ENCODE measurements at regions not wholly inside any gene's neighbourhood (a gene's known extent, or its start where the extent isn't known, plus 50 kb on each side); places are given as distances from the start of the nearest gene placed in this dataset.
"Not testable (repeated sequence)": the region's sequence is repeated elsewhere in the genome, so short reads cannot be mapped to it uniquely, and the experiment has no call there.

DNA sequence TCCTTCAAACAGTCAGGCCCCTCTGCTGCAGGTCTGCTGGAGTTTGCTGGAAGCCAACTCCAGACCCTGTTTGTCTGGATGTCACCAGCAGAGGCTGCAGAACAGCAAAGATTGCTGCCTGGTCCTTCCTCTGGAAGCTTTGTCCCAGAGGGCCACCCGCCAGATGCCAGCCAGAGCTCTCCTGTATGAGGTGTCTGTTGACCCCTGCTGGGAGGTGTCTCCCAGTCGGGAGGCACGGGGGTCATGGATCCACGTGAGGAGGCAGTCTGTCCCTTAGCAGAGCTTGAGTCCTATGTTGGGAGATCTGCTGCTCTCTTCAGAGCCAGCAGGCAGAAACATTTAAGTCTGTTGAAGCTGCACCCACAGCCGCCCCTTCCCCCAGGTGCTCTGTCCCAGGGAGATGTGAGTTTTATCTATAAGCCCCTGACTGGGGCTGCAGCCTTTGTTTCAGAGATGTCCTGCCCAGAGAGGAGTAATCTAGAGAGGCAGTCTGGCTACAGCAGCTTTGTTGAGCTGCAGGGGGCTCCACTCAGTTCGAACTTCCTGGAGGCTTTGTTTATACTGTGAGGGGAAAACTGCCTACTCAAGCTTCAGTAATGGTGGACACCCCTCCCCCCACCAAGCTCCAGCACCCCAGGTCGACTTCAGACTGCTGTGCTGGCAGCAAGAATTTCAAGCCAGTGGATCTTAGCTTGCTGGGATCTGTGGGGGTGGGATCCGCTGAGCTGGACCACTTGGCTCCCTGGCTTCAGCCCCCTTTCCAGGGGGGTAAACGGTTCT is 72.1 kb downstream of the OGFRL1 start:
- 37 to 88% methylated on average over 2 to 4 of the region's 9 CpGs for WGBS, 2 donors
- H3K4me1 ChIP-seq; H3K9me3 ChIP-seq; H3K27me3 ChIP-seq; intact Hi-C loops (cut with DNase I); H3K4me3 ChIP-seq; H3K27ac ChIP-seq; H3K36me3 ChIP-seq; DNase-seq: not testable (repeated sequence)

DNA sequence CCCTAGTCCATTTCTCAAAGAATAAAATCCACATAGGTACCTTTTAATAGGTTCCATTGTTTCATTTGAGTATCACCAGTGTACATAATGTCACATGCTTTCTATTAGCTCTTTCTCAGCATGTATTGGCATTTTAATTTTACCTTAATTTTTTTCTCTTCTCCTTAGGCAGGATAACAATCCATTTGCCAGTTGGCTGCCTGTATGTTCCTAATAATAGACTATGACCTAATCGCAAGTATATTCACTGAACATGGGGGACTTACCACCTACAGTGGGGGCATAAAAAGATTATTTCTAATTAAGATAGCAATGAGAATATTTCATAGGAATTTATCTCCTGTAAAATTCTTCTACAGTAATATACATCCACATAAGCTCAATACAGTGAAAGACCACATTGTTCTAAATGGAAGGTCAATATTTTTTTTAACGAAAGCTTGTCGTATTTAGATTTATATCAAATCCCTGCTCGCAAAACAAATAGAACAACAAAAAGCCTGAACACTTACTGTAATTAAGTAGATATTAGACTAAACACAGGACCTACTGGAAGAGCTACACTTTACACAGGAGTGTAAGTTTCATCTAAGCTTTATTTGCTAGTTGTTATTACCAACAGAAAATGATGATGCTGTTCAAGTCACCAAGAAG is 76.4 kb downstream of the OGFRL1 start:
- no peak for DNase-seq
- intact Hi-C loops (cut with DNase I), result no loop called here
- Histone ChIP-seq H3K27me3 (no peaks in the 10 kb centered on the region), H3K27ac (no peak overlapping the region), H3K36me3 (no peaks in the 10 kb centered on the region), H3K4me3 (no peak overlapping the region), H3K9me3 (no peaks in the 10 kb centered on the region), H3K4me1 (peaks cover 0 to 20% (median 5%) of the 10 kb centered on the region in 3 donors)
- TF ChIP-seq POLR2A (IDR thresholded peaks at IDR 0.05), result no peak
- TF ChIP-seq, protein P1, sequence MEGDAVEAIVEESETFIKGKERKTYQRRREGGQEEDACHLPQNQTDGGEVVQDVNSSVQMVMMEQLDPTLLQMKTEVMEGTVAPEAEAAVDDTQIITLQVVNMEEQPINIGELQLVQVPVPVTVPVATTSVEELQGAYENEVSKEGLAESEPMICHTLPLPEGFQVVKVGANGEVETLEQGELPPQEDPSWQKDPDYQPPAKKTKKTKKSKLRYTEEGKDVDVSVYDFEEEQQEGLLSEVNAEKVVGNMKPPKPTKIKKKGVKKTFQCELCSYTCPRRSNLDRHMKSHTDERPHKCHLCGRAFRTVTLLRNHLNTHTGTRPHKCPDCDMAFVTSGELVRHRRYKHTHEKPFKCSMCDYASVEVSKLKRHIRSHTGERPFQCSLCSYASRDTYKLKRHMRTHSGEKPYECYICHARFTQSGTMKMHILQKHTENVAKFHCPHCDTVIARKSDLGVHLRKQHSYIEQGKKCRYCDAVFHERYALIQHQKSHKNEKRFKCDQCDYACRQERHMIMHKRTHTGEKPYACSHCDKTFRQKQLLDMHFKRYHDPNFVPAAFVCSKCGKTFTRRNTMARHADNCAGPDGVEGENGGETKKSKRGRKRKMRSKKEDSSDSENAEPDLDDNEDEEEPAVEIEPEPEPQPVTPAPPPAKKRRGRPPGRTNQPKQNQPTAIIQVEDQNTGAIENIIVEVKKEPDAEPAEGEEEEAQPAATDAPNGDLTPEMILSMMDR (IDR thresholded peaks at IDR 0.05), result no peak
- WGBS, 2 donors, result 90 to 94% methylated on average over 4 of the region's 4 CpGs

GRCh38 chr6:71367756-71368155 is 79.1 kb downstream of the OGFRL1 start:
- Histone ChIP-seq H3K36me3 (no peaks in the 10 kb centered on the region), H3K4me3 (no peak overlapping the region), H3K4me1 (peaks cover 0 to 20% (median 5%) of the 10 kb centered on the region in 3 donors), H3K9me3 (no peaks in the 10 kb centered on the region), H3K27me3 (no peaks in the 10 kb centered on the region), H3K27ac (no peak overlapping the region)
- TF ChIP-seq POLR2A (IDR thresholded peaks at IDR 0.05), result no peak
- TF ChIP-seq, protein P1 (IDR thresholded peaks at IDR 0.05), result no peak
- no peak for DNase-seq
- intact Hi-C loops (cut with DNase I), result no loop called here
- 46 to 65% methylated on average over 2 to 3 of the region's 3 CpGs for WGBS, 2 donors

GRCh38 chr6:71368284-71368683 is 79.7 kb downstream of the OGFRL1 start:
- no peak for TF ChIP-seq POLR2A (IDR thresholded peaks at IDR 0.05)
- TF ChIP-seq, protein P1 (IDR thresholded peaks at IDR 0.05), result no peak
- Histone ChIP-seq H3K4me3 (no peak overlapping the region), H3K9me3 (no peaks in the 10 kb centered on the region), H3K4me1 (peaks cover 0 to 20% (median 5%) of the 10 kb centered on the region in 3 donors), H3K27ac (no peak overlapping the region), H3K36me3 (no peaks in the 10 kb centered on the region), H3K27me3 (no peaks in the 10 kb centered on the region)
- 64 to 70% methylated on average over 2 of the region's 2 CpGs for WGBS, 2 donors
- DNase-seq, result no peak
- intact Hi-C loops (cut with DNase I), result no loop called here

DNA sequence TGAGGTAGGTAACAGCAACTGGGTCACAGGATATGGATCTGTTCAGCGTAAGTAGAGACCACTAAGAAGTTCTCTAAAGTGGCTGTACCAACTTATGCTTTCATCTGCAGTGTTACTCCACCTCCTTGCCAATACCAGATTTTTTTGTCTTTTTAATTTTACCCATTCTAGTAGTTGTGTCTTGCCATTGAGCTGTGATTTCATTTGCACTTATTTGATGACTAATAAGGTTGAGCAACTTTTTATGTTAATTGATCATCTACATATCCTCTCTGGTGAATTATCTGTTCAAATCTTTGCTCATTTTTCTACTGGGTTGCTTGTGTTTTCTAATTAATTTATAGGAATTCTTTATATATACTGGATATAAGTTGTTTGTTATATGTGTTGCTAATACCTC is 82.9 kb downstream of the OGFRL1 start:
- Histone ChIP-seq H3K27ac (no peak overlapping the region), H3K4me3 (no peak overlapping the region), H3K9me3 (no peaks in the 10 kb centered on the region), H3K4me1 (peaks cover 0 to 12% (median under 1%) of the 10 kb centered on the region in 3 donors), H3K27me3 (no peaks in the 10 kb centered on the region), H3K36me3 (no peaks in the 10 kb centered on the region)
- 93 to 94% methylated on average over 1 of the region's 1 CpG for WGBS, 2 donors
- TF ChIP-seq, protein P1 (IDR thresholded peaks at IDR 0.05), result no peak
- no peak for TF ChIP-seq POLR2A (IDR thresholded peaks at IDR 0.05)
- intact Hi-C loops (cut with DNase I), result no loop called here
- DNase-seq, result no peak

Measured in esophagus squamous epithelium (tissue), 5 donors.